CD4-positive, alpha-beta T cell (primary cell): ENCODE measurements at regions not wholly inside any gene's neighbourhood (a gene's known extent, or its start where the extent isn't known, plus 50 kb on each side); places are given as distances from the start of the nearest gene placed in this dataset.

Experiments
- ATAC-seq: fragments of 200-7000 bp; cut with Tn5 transposase; one replicate; pipeline ENCODE4 v1.10.0; 2022; ENCODE audit warnings: mild to moderate bottlenecking; ENCODE audit not compliant: poor library complexity
- CTCF ChIA-PET: fragments of 350-600 bp; sonication (Branson Sonifier 250); formaldehyde crosslinking; loops from one replicate; lab custom pipeline; 2021; ENCODE audit warnings: antibody characterized with exemption, inconsistent platforms; lab: Charles Lee
- POLR2A ChIA-PET: fragments of 350-600 bp; sonication (Branson Sonifier 250); formaldehyde crosslinking; loops from one replicate; lab custom pipeline; 2021; ENCODE audit warnings: antibody characterized with exemption, inconsistent platforms; lab: Charles Lee
- DNase-seq, 14 experiments: peaks; one replicate each; pipeline ENCODE4 v3.0.0-alpha.2; 2013 to 2020; ENCODE audit warnings: mixed read lengths in 2 of 14
- H3K27ac ChIP-seq, 2 donors: one replicate each; pipeline versions ENCODE4 v1.5.1 to v1.7.0; 2013; ENCODE audit warnings: low read length in 2 of 2, low read depth in 1 of 2, mild to moderate bottlenecking in 1 of 2
- H3K27me3 ChIP-seq, 2 experiments: 1 replicate in 1 of 2; 2 replicates in 1 of 2; pipeline versions ENCODE4 v1.6.1 to v1.7.0; 2013; ENCODE audit warnings: low read length in 2 of 2, control low read depth in 1 of 2, mild to moderate bottlenecking in 1 of 2, moderate library complexity in 1 of 2; ENCODE audit not compliant: insufficient read depth in 2 of 2, control insufficient read depth in 1 of 2
- H3K36me3 ChIP-seq: one replicate; pipeline ENCODE4 v1.6.1; 2013; ENCODE audit warnings: low read length, control low read depth; ENCODE audit not compliant: insufficient read depth
- H3K4me1 ChIP-seq: one replicate; pipeline ENCODE4 v1.6.1; 2013; ENCODE audit warnings: low read length, control low read depth; ENCODE audit not compliant: insufficient read depth
- H3K4me3 ChIP-seq: one replicate; pipeline ENCODE4 v1.5.1; 2013; ENCODE audit warnings: mild to moderate bottlenecking, low read length, moderate library complexity
- H3K9me3 ChIP-seq, 2 experiments: 1 replicate in 1 of 2; 2 replicates in 1 of 2; pipeline versions ENCODE4 v1.6.1 to v1.7.0; 2013; ENCODE audit warnings: low read length in 2 of 2, mild to moderate bottlenecking in 2 of 2, control low read depth in 1 of 2, moderate library complexity in 1 of 2; ENCODE audit not compliant: control insufficient read depth in 1 of 2, insufficient read depth in 1 of 2
- H3K27ac Mint-ChIP-seq: one replicate; pipeline ENCODE4 v1.8.0; 2020; ENCODE audit warnings: mixed read lengths
- H3K27me3 Mint-ChIP-seq: one replicate; pipeline ENCODE4 v1.8.0; 2021; ENCODE audit warnings: mixed read lengths
- H3K36me3 Mint-ChIP-seq: one replicate; pipeline ENCODE4 v1.8.0; 2021; ENCODE audit warnings: low read depth, mixed read lengths
- H3K4me1 Mint-ChIP-seq: one replicate; pipeline ENCODE4 v1.8.0; 2021; ENCODE audit warnings: low read depth, mixed read lengths
- H3K4me3 Mint-ChIP-seq: one replicate; pipeline ENCODE4 v1.8.0; 2020; ENCODE audit warnings: mild to moderate bottlenecking, mixed read lengths
- H3K9me3 Mint-ChIP-seq: one replicate; pipeline ENCODE4 v1.8.0; 2020; ENCODE audit warnings: mixed read lengths
- CTCF ChIP-seq: fragments of 200-600 bp; IDR thresholded peaks from one replicate; pipeline ENCODE4 v1.8.0; 2022; ENCODE audit warnings: antibody characterized with exemption, mild to moderate bottlenecking
- intact Hi-C, 2 experiments: fragments of 100-400 bp; cut with DNase I in 1 of 2; cut with micrococcal nuclease in 1 of 2; formaldehyde crosslinking; loops; one replicate each; pipeline versions ENCODE4 v1.15.1 to v1.9.0; 2023 to 2025; cut with DNase I, micrococcal nuclease

- peaks cover 0 to 3% of the 10 kb centered on the region in 2 experiments for H3K9me3 ChIP-seq
- ATAC-seq (no peak), DNase-seq (no peak)
- no peak overlapping the region for H3K4me3 Mint-ChIP-seq
- H3K27ac Mint-ChIP-seq = no peak overlapping the region
- CTCF ChIA-PET = no interaction called here
- no peak for TF ChIP-seq CTCF
- no peaks in the 10 kb centered on the region for H3K4me1 Mint-ChIP-seq
- H3K27ac ChIP-seq = no peak overlapping the region
- POLR2A ChIA-PET = no interaction called here
- no peak overlapping the region for H3K4me3 ChIP-seq
- H3K9me3 Mint-ChIP-seq = peaks cover 3% of the 10 kb centered on the region
- no peaks in the 10 kb centered on the region for H3K27me3 Mint-ChIP-seq
- no peaks in the 10 kb centered on the region for H3K36me3 Mint-ChIP-seq
- no peaks in the 10 kb centered on the region for H3K36me3 ChIP-seq
- no peaks in the 10 kb centered on the region for H3K27me3 ChIP-seq
- H3K4me1 ChIP-seq = no peaks in the 10 kb centered on the region
- intact Hi-C loops = no loop called here
These were observed 187.3 kb upstream of the CHST9 start for GRCh38 chr18:27372386-27372785.

GRCh38 chr18:27366665-27367064, 181.6 kb upstream of the CHST9 start:
- CTCF ChIA-PET = no interaction called here
- Mint-ChIP-seq H3K4me3 (no peak overlapping the region), H3K27ac (no peak overlapping the region), H3K27me3 (no peaks in the 10 kb centered on the region), H3K9me3 (peaks cover 8% of the 10 kb centered on the region), H3K4me1 (no peaks in the 10 kb centered on the region), H3K36me3 (no peaks in the 10 kb centered on the region)
- ATAC-seq (no peak), DNase-seq (no peak)
- no peak overlapping the region for H3K27ac ChIP-seq
- no peak for TF ChIP-seq CTCF
- H3K4me1 ChIP-seq = no peaks in the 10 kb centered on the region
- POLR2A ChIA-PET = no interaction called here
- H3K36me3 ChIP-seq = no peaks in the 10 kb centered on the region
- H3K4me3 ChIP-seq = no peak overlapping the region
- intact Hi-C loops = no loop called here
- H3K9me3 ChIP-seq = no peaks in the 10 kb centered on the region
- no peaks in the 10 kb centered on the region for H3K27me3 ChIP-seq

DNA sequence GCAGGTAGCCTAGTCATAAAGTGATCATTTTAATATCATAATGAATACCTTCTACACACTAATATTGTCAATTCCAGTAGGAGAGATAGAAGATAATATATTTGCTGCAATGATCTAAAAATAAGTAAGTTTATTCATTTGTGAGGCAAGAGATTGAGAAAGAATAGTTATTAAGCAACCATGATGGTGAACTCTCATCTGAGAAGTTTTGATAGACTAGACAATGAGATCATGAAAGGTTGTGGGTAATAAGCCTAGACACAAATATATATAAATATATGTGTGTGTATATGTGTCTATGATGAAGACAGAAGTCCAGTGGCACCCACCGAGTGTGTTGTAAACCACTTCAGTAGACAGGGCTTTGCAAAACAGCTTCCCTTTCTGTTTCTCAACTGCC, 181.0 kb upstream of the CHST9 start:
- ChIA-PET POLR2A (no interaction called here), CTCF (no interaction called here)
- Histone ChIP-seq H3K36me3 (no peaks in the 10 kb centered on the region), H3K27me3 (no peaks in the 10 kb centered on the region), H3K9me3 (no peaks in the 10 kb centered on the region), H3K4me3 (no peak overlapping the region), H3K4me1 (no peaks in the 10 kb centered on the region), H3K27ac (no peak overlapping the region)
- Mint-ChIP-seq H3K27me3 (no peaks in the 10 kb centered on the region), H3K36me3 (no peaks in the 10 kb centered on the region), H3K4me1 (no peaks in the 10 kb centered on the region), H3K9me3 (peaks cover 12% of the 10 kb centered on the region), H3K27ac (no peak overlapping the region), H3K4me3 (no peak overlapping the region)
- intact Hi-C loops = no loop called here
- no peak for TF ChIP-seq CTCF
- ATAC-seq (no peak), DNase-seq (no peak)
